SU-DHL-6 (cell line): ENCODE measurements at regions not wholly inside any gene's neighbourhood (a gene's known extent, or its start where the extent isn't known, plus 50 kb on each side); places are given as distances from the start of the nearest gene placed in this dataset.

Experiments
- CTCF ChIP-seq: fragments of 200-600 bp; sonication (generic); IDR thresholded peaks from one replicate; pipeline ENCODE4 v1.5.1; 2017; ENCODE audit warnings: antibody characterized with exemption, mild to moderate bottlenecking, low read length, moderate library complexity; ENCODE audit not compliant: insufficient read depth, poor library complexity, severe bottlenecking
- EZH2phosphoT487 ChIP-seq: fragments of 200-600 bp; sonication (generic), shearing (Covaris generic); conservative IDR thresholded peaks from 2 replicates; pipeline ENCODE4 v1.6.1; 2018; ENCODE audit warnings: mild to moderate bottlenecking, antibody characterized with exemption, low read length, moderate library complexity, mixed read lengths

- no peak for TF ChIP-seq CTCF
- TF ChIP-seq EZH2phosphoT487 = no peak
Measured at GRCh38 chr13:59211606-59212005, 952.1 kb downstream of the DIAPH3 start.
